ENCODE measurements at regions not wholly inside any gene's neighbourhood (a gene's known extent, or its start where the extent isn't known, plus 50 kb on each side); places are given as distances from the start of the nearest gene placed in this dataset.

GRCh38 chr3:171525437-171525836 is 65.2 kb upstream of the TNIK start:
- Histone ChIP-seq H2BK5ac (ENCODE audit: insufficient read length, low read length) (no peak overlapping the region), H3K9me3 (ENCODE audit: control insufficient read depth, low read depth, low read length) (no peaks in the 10 kb centered on the region), H3K9ac (ENCODE audit: extremely low read depth, insufficient read length, low read length) (no peak overlapping the region), H4K91ac (ENCODE audit: insufficient read length, low read depth, low read length) (no peak overlapping the region), H3K79me2 (ENCODE audit: insufficient read depth, low read length) (no peaks in the 10 kb centered on the region), H2AFZ (ENCODE audit: low read length) (no peak overlapping the region), H3K79me1 (ENCODE audit: insufficient read depth, low read depth, low read length, poor library complexity, severe bottlenecking) (no peaks in the 10 kb centered on the region), H2BK12ac (ENCODE audit: insufficient read length, low read depth, low read length) (no peak overlapping the region), H3K18ac (ENCODE audit: insufficient read length, low read depth, low read length) (no peak overlapping the region), H3K27ac (ENCODE audit: insufficient read length, low read depth, low read length) (no peak overlapping the region), H4K5ac (ENCODE audit: insufficient read length, low read depth, low read length) (no peak overlapping the region), H3K4ac (ENCODE audit: low read depth, low read length) (no peak overlapping the region), H4K8ac (replicated peaks; ENCODE audit: insufficient read length, low read depth, low read length) (no peak overlapping the region), H2BK15ac (ENCODE audit: low read depth, low read length) (no peak overlapping the region), H3K23ac (ENCODE audit: insufficient read length, low read depth, low read length) (no peak overlapping the region), H3K4me2 (ENCODE audit: insufficient read depth, insufficient read length, low read length) (no peak overlapping the region), H3K23me2 (ENCODE audit: insufficient read length, low read depth, low read length, poor library complexity, severe bottlenecking) (no peaks in the 10 kb centered on the region), H2BK120ac (ENCODE audit: low read depth, low read length, poor library complexity, severe bottlenecking) (no peak overlapping the region), H3K27me3 (ENCODE audit: insufficient read depth, low read length) (no peaks in the 10 kb centered on the region), H2AK5ac (ENCODE audit: insufficient read length, low read length) (no peak overlapping the region), H4K20me1 (ENCODE audit: control insufficient read depth, insufficient read depth, insufficient read length) (no peaks in the 10 kb centered on the region), H3T11ph (ENCODE audit: low read length) (no peak overlapping the region), H3K56ac (ENCODE audit: insufficient read length, low read depth, low read length) (no peak overlapping the region), H3K14ac (ENCODE audit: insufficient read depth, low read length) (no peak overlapping the region), H2BK20ac (ENCODE audit: low read depth, low read length, poor library complexity, severe bottlenecking) (no peak overlapping the region), H3K4me1 (ENCODE audit: insufficient read depth, low read length) (peaks cover 4% of the 10 kb centered on the region; the same call in 1 of the 2 replicates)
- no CpG with 5 or more reads among the region's 6 CpGs for WGBS (ENCODE audit: extremely low coverage, insufficient read length, low lambda C conversion rate)
- Mint-ChIP-seq H3K4me1 (peaks cover 6% of the 10 kb centered on the region in 2 experiments), H3K4me3 (no peak overlapping the region), H3K27me3 (ENCODE audit: low read depth) (no peaks in the 10 kb centered on the region), H3K36me3 (ENCODE audit: insufficient read depth in 1 of 3, low read depth in 3 of 3) (no peaks in the 10 kb centered on the region), H3K9me3 (no peaks in the 10 kb centered on the region), H3K27ac (no peak overlapping the region)
- TF ChIP-seq CTCF (conservative IDR thresholded peaks at IDR 0.05) = no peak
- no peak for DNase-seq
